Ishikawa (cell line): ENCODE measurements at regions not wholly inside any gene's neighbourhood (a gene's known extent, or its start where the extent isn't known, plus 50 kb on each side); places are given as distances from the start of the nearest gene placed in this dataset.

Source experiments
- CEBPB ChIP-seq: IDR thresholded peaks from 2 replicates; pipeline ENCODE4 v1.6.1; 2012
- CREB1 ChIP-seq: IDR thresholded peaks from 2 replicates; pipeline ENCODE4 v1.6.1; 2012; ENCODE audit warnings: low read depth
- EP300 ChIP-seq: IDR thresholded peaks from 2 replicates; pipeline ENCODE4 v1.6.1; 2012; ENCODE audit warnings: borderline replicate concordance
- MAX ChIP-seq: IDR thresholded peaks from 2 replicates; pipeline ENCODE4 v1.6.1; 2012
- REST ChIP-seq: IDR thresholded peaks from 2 replicates; pipeline ENCODE4 v1.6.1; 2012; ENCODE audit warnings: low read depth, mild to moderate bottlenecking
- TAF1 ChIP-seq: IDR thresholded peaks from 2 replicates; pipeline ENCODE4 v1.6.1; 2012; ENCODE audit warnings: low read depth, mild to moderate bottlenecking
- YY1 ChIP-seq: IDR thresholded peaks from 2 replicates; pipeline ENCODE4 v1.6.1; 2012; ENCODE audit warnings: low read depth

- TF ChIP-seq YY1: no peak
- TF ChIP-seq CREB1: no peak
- TF ChIP-seq EP300: no peak
- TF ChIP-seq MAX: no peak
- TF ChIP-seq REST: no peak
- no peak for TF ChIP-seq TAF1
- TF ChIP-seq CEBPB: no peak
These were observed 249.1 kb upstream of the INTU start for GRCh38 chr4:127383666-127384065.
